DOHH2 (cell line): ENCODE measurements at regions not wholly inside any gene's neighbourhood (a gene's known extent, or its start where the extent isn't known, plus 50 kb on each side); places are given as distances from the start of the nearest gene placed in this dataset.

ENCODE experiments used
- EZH2phosphoT487 ChIP-seq: fragments of 200-600 bp; sonication (generic); IDR thresholded peaks from 2 replicates; pipeline ENCODE4 v1.6.1; 2017; ENCODE audit warnings: borderline replicate concordance, mild to moderate bottlenecking, antibody characterized with exemption, low read length, moderate library complexity, mixed read lengths
- TF ChIP-seq, protein P1 (sequence below): fragments of 200-600 bp; sonication (generic); IDR thresholded peaks from one replicate; pipeline ENCODE4 v1.5.1; 2014; ENCODE audit warnings: antibody characterized with exemption, mild to moderate bottlenecking, low read depth, low read length; ENCODE audit not compliant: poor library complexity, severe bottlenecking

DNA sequence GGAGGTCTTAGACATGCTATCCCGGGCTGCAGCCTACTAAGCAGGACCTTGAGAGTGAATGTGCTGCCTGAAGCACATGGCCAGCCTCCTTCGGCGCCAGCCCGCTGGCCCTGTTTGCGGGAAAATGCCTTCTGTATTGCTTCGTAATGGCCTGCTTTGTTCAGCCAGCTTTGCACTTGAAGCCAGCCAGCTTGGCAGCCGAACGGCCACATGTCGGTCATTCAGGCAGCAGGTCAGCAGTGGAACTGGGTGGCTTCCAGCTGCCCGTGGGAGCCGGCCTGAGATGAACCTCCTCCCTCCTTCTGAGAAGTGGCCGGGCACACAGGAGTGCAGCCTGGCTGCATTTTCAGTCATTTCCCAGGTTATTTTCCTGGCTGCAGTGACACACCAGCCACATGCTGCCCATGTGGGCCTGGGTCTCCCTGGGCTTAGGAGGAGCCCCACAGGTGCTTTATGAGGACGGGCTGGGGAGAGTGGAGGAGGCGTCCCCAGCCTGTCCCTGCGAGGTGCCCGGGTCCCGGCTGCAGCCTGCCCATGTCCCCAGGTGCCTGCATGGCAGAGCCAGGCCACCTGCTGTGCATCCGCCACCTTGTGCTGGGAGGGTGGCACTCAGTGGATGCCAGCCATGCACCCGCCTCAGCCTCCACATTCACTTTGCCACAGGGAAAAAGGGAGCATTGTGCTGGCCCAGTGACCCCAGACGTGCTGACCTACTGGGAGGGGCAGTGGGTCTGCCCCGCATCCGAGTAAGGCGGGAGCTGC is 103.5 kb downstream of the SIK1 start:
- TF ChIP-seq, protein P1, sequence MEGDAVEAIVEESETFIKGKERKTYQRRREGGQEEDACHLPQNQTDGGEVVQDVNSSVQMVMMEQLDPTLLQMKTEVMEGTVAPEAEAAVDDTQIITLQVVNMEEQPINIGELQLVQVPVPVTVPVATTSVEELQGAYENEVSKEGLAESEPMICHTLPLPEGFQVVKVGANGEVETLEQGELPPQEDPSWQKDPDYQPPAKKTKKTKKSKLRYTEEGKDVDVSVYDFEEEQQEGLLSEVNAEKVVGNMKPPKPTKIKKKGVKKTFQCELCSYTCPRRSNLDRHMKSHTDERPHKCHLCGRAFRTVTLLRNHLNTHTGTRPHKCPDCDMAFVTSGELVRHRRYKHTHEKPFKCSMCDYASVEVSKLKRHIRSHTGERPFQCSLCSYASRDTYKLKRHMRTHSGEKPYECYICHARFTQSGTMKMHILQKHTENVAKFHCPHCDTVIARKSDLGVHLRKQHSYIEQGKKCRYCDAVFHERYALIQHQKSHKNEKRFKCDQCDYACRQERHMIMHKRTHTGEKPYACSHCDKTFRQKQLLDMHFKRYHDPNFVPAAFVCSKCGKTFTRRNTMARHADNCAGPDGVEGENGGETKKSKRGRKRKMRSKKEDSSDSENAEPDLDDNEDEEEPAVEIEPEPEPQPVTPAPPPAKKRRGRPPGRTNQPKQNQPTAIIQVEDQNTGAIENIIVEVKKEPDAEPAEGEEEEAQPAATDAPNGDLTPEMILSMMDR = no peak
- no peak for TF ChIP-seq EZH2phosphoT487
